Urinary bladder (tissue), 3 donors: ENCODE measurements at regions not wholly inside any gene's neighbourhood (a gene's known extent, or its start where the extent isn't known, plus 50 kb on each side); places are given as distances from the start of the nearest gene placed in this dataset.
"Not testable (repeated sequence)": the region's sequence is repeated elsewhere in the genome, so short reads cannot be mapped to it uniquely, and the experiment has no call there.

ENCODE experiments used
- DNase-seq: peaks from one replicate; pipeline ENCODE4 v3.0.0-alpha.2; 2015; ENCODE audit errors: extremely low spot score
- H3K27ac ChIP-seq: one replicate; pipeline ENCODE4 v1.5.1; 2013; ENCODE audit warnings: low read depth, mild to moderate bottlenecking, moderate library complexity
- H3K36me3 ChIP-seq: one replicate; pipeline ENCODE4 v1.6.1; 2013; ENCODE audit warnings: mild to moderate bottlenecking, moderate library complexity; ENCODE audit not compliant: insufficient read depth
- H3K4me1 ChIP-seq: one replicate; pipeline ENCODE4 v1.6.1; 2013; ENCODE audit warnings: mild to moderate bottlenecking, moderate library complexity; ENCODE audit not compliant: insufficient read depth
- H3K4me3 ChIP-seq: one replicate; pipeline ENCODE4 v1.5.1; 2013; ENCODE audit warnings: low read depth, low read length
- WGBS: extraction: QIAGEN DNeasy Blood & Tissue Kit; methylation state at CpG from one replicate; pipeline ENCODE4 v1.1.7; 2013; 5-methylcytosine and 5-hydroxymethylcytosine counted together
- donor health status: healthy with polysubstance abuse.
- donor health status: healthy.

- DNase-seq: no peak
- H3K36me3 ChIP-seq: no peaks in the 10 kb centered on the region
- H3K4me3 ChIP-seq: no peak overlapping the region
- 65% methylated on average over 1 of the region's 1 CpG for WGBS
- no peaks in the 10 kb centered on the region for H3K4me1 ChIP-seq
- no peak overlapping the region for H3K27ac ChIP-seq
Measured at GRCh38 chr5:120790339-120790738, 326.2 kb downstream of the PRR16 start.

GRCh38 chr5:120792477-120792876 lies 328.4 kb downstream of the PRR16 start:
- no peak for DNase-seq
- no peak overlapping the region for H3K27ac ChIP-seq
- H3K4me3 ChIP-seq: no peak overlapping the region
- 84% methylated on average over 2 of the region's 2 CpGs for WGBS
- no peaks in the 10 kb centered on the region for H3K4me1 ChIP-seq
- H3K36me3 ChIP-seq: no peaks in the 10 kb centered on the region

DNA sequence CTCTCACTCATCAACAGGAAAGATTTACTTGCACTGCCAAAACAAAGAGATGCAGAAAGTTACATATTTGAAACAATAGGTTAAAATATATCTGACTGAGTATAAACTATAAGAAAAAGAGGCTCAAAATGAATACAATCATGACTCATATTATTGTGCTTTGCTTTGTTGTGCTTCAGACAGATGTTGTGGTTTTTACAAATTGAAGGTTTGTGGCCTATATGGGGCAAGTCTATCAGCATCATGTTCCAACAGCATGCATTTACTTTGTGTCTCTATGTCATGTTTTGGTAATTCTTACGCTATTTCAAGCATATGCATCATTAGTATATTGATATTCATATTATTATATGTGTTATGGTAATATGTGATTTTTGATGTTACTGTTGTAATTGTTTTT lies 330.0 kb downstream of the PRR16 start:
- 90% methylated on average over 1 of the region's 1 CpG for WGBS
- Histone ChIP-seq H3K36me3 (no peaks in the 10 kb centered on the region), H3K27ac (no peak overlapping the region), H3K4me1 (no peaks in the 10 kb centered on the region), H3K4me3 (no peak overlapping the region)
- DNase-seq: no peak

DNA sequence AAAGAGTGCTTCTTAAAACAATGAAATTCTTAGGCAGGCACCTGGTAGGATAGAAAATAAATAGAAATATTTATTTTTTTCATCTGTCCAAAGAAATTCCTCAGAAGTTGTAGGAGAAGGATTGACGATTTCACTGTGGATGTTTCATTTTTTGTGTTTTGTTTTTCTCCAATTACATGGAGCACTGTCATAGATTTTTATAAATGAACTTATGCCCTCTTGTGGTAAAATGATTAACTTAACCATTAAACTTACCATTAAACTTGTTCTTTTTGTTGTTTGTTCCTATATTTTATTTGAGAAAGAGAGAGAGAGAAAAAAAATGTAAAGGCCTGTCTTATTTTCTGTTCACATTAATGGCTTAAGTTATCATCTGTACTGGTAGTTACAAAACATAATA lies 339.2 kb downstream of the PRR16 start:
- WGBS: 13% methylated on average over 1 of the region's 1 CpG
- DNase-seq: no peak
- H3K4me1 ChIP-seq: no peaks in the 10 kb centered on the region
- H3K27ac ChIP-seq: no peak overlapping the region
- H3K4me3 ChIP-seq: no peak overlapping the region
- H3K36me3 ChIP-seq: no peaks in the 10 kb centered on the region

GRCh38 chr5:120805131-120805530 lies 341.0 kb downstream of the PRR16 start:
- H3K36me3 ChIP-seq: no peaks in the 10 kb centered on the region
- no peak for DNase-seq
- H3K4me1 ChIP-seq: no peaks in the 10 kb centered on the region
- 51% methylated on average over 2 of the region's 2 CpGs for WGBS
- no peak overlapping the region for H3K27ac ChIP-seq
- H3K4me3 ChIP-seq: no peak overlapping the region

DNA sequence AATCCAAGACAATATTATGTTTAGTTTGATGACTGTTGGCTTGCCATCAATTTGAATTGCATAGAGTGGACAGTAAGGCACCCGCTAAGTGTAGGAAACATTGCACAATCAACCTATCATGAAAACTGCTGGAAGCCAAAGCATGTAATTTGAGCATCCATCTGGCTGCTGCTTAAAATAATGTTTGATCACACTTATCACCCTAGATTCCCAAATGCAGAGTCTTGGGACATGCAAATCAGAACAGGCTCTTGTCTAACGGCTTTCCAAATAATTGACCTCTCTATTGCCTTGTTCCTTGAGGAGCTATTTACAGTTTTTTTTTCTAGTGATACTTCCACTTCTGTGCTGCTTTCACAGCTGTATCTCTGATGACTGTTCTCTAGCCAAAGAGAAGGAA lies 342.1 kb downstream of the PRR16 start:
- no peak overlapping the region for H3K4me3 ChIP-seq
- H3K4me1 ChIP-seq: no peaks in the 10 kb centered on the region
- no peaks in the 10 kb centered on the region for H3K36me3 ChIP-seq
- DNase-seq: no peak
- WGBS: 70% methylated on average over 2 of the region's 2 CpGs
- no peak overlapping the region for H3K27ac ChIP-seq

- Histone ChIP-seq H3K27ac (no peak overlapping the region), H3K4me1 (no peaks in the 10 kb centered on the region), H3K4me3 (no peak overlapping the region), H3K36me3 (no peaks in the 10 kb centered on the region)
- DNase-seq: no peak
Measured at GRCh38 chr5:120808135-120808534, 344.0 kb downstream of the PRR16 start.

GRCh38 chr5:120808606-120809005 lies 344.5 kb downstream of the PRR16 start:
- H3K4me1 ChIP-seq: no peaks in the 10 kb centered on the region
- no peak overlapping the region for H3K27ac ChIP-seq
- no peak overlapping the region for H3K4me3 ChIP-seq
- H3K36me3 ChIP-seq: no peaks in the 10 kb centered on the region
- no peak for DNase-seq

DNA sequence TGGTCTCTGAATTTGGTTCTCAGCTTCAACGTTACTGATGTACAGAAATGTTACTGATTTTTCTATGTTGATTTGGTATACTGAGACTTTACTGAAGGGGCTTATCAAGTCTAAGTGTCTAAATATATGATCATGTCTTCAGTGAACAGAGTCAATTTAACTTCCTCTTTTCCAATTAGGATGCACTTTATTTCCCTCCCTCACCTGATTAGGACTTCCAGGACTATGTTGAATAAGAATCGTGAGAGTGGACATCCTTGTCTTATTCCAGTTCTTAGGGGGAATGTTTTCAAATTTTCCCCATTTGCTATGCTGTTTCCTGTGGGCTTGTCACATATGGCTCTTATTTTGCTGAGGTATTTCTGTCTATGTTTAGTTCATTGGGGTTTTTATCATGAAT lies 349.5 kb downstream of the PRR16 start:
- no peak for DNase-seq
- Histone ChIP-seq H3K4me3 (no peak overlapping the region), H3K27ac (no peak overlapping the region), H3K4me1 (no peaks in the 10 kb centered on the region), H3K36me3 (no peaks in the 10 kb centered on the region)
- 93% methylated on average over 2 of the region's 2 CpGs for WGBS

GRCh38 chr5:120817044-120817985 lies 353.2 kb downstream of the PRR16 start:
- no peaks in the 10 kb centered on the region for H3K36me3 ChIP-seq
- H3K4me3 ChIP-seq: no peak overlapping the region
- no peak for DNase-seq
- WGBS: 88% methylated on average over 12 of the region's 12 CpGs
- no peaks in the 10 kb centered on the region for H3K4me1 ChIP-seq
- H3K27ac ChIP-seq: no peak overlapping the region

DNA sequence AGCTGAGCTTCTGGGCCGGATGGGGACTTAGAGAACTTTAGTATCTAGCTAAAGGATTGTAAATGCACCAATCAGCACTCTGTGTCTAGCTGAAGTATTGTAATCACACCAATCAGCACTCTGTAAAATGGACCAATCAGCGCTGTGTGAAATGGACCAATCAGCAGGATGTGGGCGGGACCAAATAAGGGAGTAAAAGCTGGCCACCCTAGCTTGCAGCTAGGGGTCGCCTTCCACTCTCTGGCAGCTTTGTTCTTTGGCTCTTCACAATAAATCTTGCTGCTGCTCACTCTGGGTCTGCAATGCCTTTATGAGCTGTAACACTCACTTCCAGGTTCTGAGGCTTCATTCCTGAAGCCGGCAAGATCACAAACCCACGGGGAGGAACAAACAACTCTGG lies 354.0 kb downstream of the PRR16 start:
- DNase-seq: no peak
- no peak overlapping the region for H3K4me3 ChIP-seq
- H3K4me1 ChIP-seq: no peaks in the 10 kb centered on the region
- no peak overlapping the region for H3K27ac ChIP-seq
- 85% methylated on average over 6 of the region's 6 CpGs for WGBS
- H3K36me3 ChIP-seq: no peaks in the 10 kb centered on the region

- Histone ChIP-seq H3K4me3 (no peak overlapping the region), H3K4me1 (no peaks in the 10 kb centered on the region), H3K36me3 (no peaks in the 10 kb centered on the region), H3K27ac (no peak overlapping the region)
- 95% methylated on average over 1 of the region's 1 CpG for WGBS
- DNase-seq: no peak
Measured at GRCh38 chr5:120823328-120823727, 359.2 kb downstream of the PRR16 start.

GRCh38 chr5:120831646-120832045 lies 367.5 kb downstream of the PRR16 start:
- 92% methylated on average over 13 of the region's 13 CpGs for WGBS
- H3K4me1 ChIP-seq, H3K4me3 ChIP-seq: not testable (repeated sequence)

GRCh38 chr5:120841830-120842229 lies 377.7 kb downstream of the PRR16 start:
- Histone ChIP-seq H3K4me1 (no peaks in the 10 kb centered on the region), H3K27ac (no peak overlapping the region), H3K36me3 (no peaks in the 10 kb centered on the region), H3K4me3 (no peak overlapping the region)
- no peak for DNase-seq

More at GRCh38 chr5:120831646-120832045, 367.5 kb downstream of the PRR16 start:
- not testable (repeated sequence) for H3K36me3 ChIP-seq, H3K27ac ChIP-seq, DNase-seq
